ENCODE measurements at regions not wholly inside any gene's neighbourhood (a gene's known extent, or its start where the extent isn't known, plus 50 kb on each side); places are given as distances from the start of the nearest gene placed in this dataset.

DNA sequence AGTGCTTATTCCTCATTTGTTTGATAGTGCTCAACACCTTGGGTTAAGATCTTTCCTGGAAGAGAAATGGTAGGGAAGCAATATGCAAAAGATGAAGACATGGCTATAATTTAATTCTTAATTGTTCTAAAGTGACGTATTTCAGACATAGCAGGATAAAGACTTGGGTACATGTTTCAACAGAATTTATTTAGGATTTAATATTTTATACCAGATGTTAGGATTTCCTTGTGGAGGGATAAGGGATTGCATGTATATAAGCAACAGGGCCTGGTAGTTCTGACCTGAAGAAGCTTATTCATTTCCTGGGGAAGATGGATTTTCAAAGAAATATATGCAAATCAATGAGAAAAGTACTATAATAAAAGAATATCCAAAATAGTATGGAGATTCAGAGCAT, 163.8 kb downstream of the FAT3 start:
- Histone ChIP-seq H3K9ac (ENCODE audit: control insufficient read depth, extremely low read depth, insufficient read depth, low read length) (no peak overlapping the region), H2AFZ (ENCODE audit: control insufficient read depth, low read length) (no peak overlapping the region), H3K36me3 (ENCODE audit: control insufficient read depth in 2 of 2, extremely low read depth in 1 of 2, insufficient read depth in 2 of 2, low read length in 2 of 2) (no peaks in the 10 kb centered on the region), H3K79me2 (ENCODE audit: control insufficient read depth, insufficient read depth, low read length) (no peaks in the 10 kb centered on the region), H3K4me3 (ENCODE audit: control insufficient read depth in 2 of 3, extremely low read depth in 1 of 3, insufficient read depth in 2 of 3, low read depth in 1 of 3, low read length in 3 of 3) (no peak overlapping the region), H3K9me1 (ENCODE audit: control insufficient read depth, extremely low read depth, insufficient read depth, low read length) (no peaks in the 10 kb centered on the region), H3K9me3 (ENCODE audit: control insufficient read depth, low read depth, low read length) (no peaks in the 10 kb centered on the region), H3K4me2 (ENCODE audit: control insufficient read depth, extremely low read depth, insufficient read depth, low read depth, low read length) (no peak overlapping the region), H3K4me1 (ENCODE audit: control insufficient read depth, extremely low read depth, insufficient read depth, low read length) (no peaks in the 10 kb centered on the region), H3K27ac (ENCODE audit: control insufficient read depth, insufficient read depth, low read length) (no peak overlapping the region), H4K20me1 (ENCODE audit: control insufficient read depth, extremely low read depth, insufficient read depth, low read length) (no peaks in the 10 kb centered on the region), H3K27me3 (ENCODE audit: control insufficient read depth, extremely low read depth, insufficient read depth, low read length) (peaks cover 5% of the 10 kb centered on the region)
- DNase-seq (ENCODE audit: low read depth, low spot score) = no peak
- FAIRE-seq = no peak
- dilution Hi-C loops (cut with MboI; ENCODE audit: extremely low pct_ligation_motif_present, low sequenced_read_pairs) = no loop called here
- TF ChIP-seq, protein P1, sequence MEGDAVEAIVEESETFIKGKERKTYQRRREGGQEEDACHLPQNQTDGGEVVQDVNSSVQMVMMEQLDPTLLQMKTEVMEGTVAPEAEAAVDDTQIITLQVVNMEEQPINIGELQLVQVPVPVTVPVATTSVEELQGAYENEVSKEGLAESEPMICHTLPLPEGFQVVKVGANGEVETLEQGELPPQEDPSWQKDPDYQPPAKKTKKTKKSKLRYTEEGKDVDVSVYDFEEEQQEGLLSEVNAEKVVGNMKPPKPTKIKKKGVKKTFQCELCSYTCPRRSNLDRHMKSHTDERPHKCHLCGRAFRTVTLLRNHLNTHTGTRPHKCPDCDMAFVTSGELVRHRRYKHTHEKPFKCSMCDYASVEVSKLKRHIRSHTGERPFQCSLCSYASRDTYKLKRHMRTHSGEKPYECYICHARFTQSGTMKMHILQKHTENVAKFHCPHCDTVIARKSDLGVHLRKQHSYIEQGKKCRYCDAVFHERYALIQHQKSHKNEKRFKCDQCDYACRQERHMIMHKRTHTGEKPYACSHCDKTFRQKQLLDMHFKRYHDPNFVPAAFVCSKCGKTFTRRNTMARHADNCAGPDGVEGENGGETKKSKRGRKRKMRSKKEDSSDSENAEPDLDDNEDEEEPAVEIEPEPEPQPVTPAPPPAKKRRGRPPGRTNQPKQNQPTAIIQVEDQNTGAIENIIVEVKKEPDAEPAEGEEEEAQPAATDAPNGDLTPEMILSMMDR (optimal IDR thresholded peaks at IDR 0.05 in 1 of 3, IDR thresholded peaks at IDR 0.05 in 1 of 3, conservative IDR thresholded peaks at IDR 0.05 in 1 of 3; ENCODE audit: extremely low read depth in 1 of 3, insufficient read depth in 2 of 3, low read length in 3 of 3) = no peak
- TF ChIP-seq EZH2 (IDR thresholded peaks at IDR 0.05; ENCODE audit: low read length) = no peak

DNA sequence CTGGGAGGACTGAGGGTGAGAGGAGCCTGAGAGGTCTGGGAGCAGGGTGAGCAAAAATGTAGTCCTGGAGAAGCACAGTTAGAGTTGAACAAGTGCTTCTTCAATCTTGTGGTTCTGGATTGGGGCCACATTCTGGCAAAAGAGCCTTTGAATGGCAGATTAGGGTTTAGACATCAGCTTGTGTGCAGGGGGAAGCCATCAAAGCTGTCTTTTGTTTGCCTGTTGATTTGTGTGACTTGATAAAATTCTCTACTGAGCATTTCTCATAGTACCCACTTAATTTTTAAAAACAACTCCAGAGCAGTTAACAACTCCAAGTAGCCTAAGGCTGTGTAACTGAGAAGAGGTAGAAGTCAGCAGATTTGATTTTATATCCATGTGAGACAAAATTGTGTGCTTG, 166.2 kb downstream of the FAT3 start:
- Histone ChIP-seq H3K36me3 (ENCODE audit: control insufficient read depth in 2 of 2, extremely low read depth in 1 of 2, insufficient read depth in 2 of 2, low read length in 2 of 2) (no peaks in the 10 kb centered on the region), H2AFZ (ENCODE audit: control insufficient read depth, low read length) (no peak overlapping the region), H3K27ac (ENCODE audit: control insufficient read depth, insufficient read depth, low read length) (no peak overlapping the region), H3K9ac (ENCODE audit: control insufficient read depth, extremely low read depth, insufficient read depth, low read length) (no peak overlapping the region), H3K27me3 (ENCODE audit: control insufficient read depth, extremely low read depth, insufficient read depth, low read length) (peaks cover 5% of the 10 kb centered on the region), H3K4me2 (ENCODE audit: control insufficient read depth, extremely low read depth, insufficient read depth, low read depth, low read length) (no peak overlapping the region), H3K79me2 (ENCODE audit: control insufficient read depth, insufficient read depth, low read length) (no peaks in the 10 kb centered on the region), H3K4me1 (ENCODE audit: control insufficient read depth, extremely low read depth, insufficient read depth, low read length) (no peaks in the 10 kb centered on the region), H3K4me3 (ENCODE audit: control insufficient read depth in 2 of 3, extremely low read depth in 1 of 3, insufficient read depth in 2 of 3, low read depth in 1 of 3, low read length in 3 of 3) (no peak overlapping the region), H4K20me1 (ENCODE audit: control insufficient read depth, extremely low read depth, insufficient read depth, low read length) (no peaks in the 10 kb centered on the region), H3K9me1 (ENCODE audit: control insufficient read depth, extremely low read depth, insufficient read depth, low read length) (no peaks in the 10 kb centered on the region), H3K9me3 (ENCODE audit: control insufficient read depth, low read depth, low read length) (no peaks in the 10 kb centered on the region)
- FAIRE-seq (no peak), DNase-seq (ENCODE audit: low read depth, low spot score) (no peak)
- TF ChIP-seq, protein P1 (optimal IDR thresholded peaks at IDR 0.05 in 1 of 3, IDR thresholded peaks at IDR 0.05 in 1 of 3, conservative IDR thresholded peaks at IDR 0.05 in 1 of 3; ENCODE audit: extremely low read depth in 1 of 3, insufficient read depth in 2 of 3, low read length in 3 of 3) = no peak
- no peak for TF ChIP-seq EZH2 (IDR thresholded peaks at IDR 0.05; ENCODE audit: low read length)
- dilution Hi-C loops (cut with MboI; ENCODE audit: extremely low pct_ligation_motif_present, low sequenced_read_pairs) = no loop called here

Measured in keratinocyte (primary cell).